ENCODE measurements at regions not wholly inside any gene's neighbourhood (a gene's known extent, or its start where the extent isn't known, plus 50 kb on each side); places are given as distances from the start of the nearest gene placed in this dataset.

GRCh38 chr6:62391358-62391757 lies 105.3 kb upstream of the KHDRBS2 start:
- Histone ChIP-seq H3K4me2 (ENCODE audit: low read length) (no peak overlapping the region), H4K20me1 (ENCODE audit: insufficient read depth, low read length) (no peaks in the 10 kb centered on the region), H3K27me3 (ENCODE audit: insufficient read depth, low read length) (no peaks in the 10 kb centered on the region), H3K9me3 (ENCODE audit: insufficient read depth, low read depth, low read length) (peaks cover 8% of the 10 kb centered on the region), H3K9ac (ENCODE audit: low read length) (no peak overlapping the region), H3K79me2 (ENCODE audit: insufficient read depth, low read length) (no peaks in the 10 kb centered on the region), H3K4me3 (ENCODE audit: insufficient read depth, low read depth, low read length) (no peak overlapping the region), H3K36me3 (ENCODE audit: insufficient read depth, low read length) (no peaks in the 10 kb centered on the region), H2AFZ (ENCODE audit: low read depth, low read length) (no peak overlapping the region), H3K4me1 (ENCODE audit: insufficient read depth, low read length) (no peaks in the 10 kb centered on the region), H3K27ac (ENCODE audit: low read depth, low read length) (no peak overlapping the region)
- no peak overlapping the region for H3K4me3 Mint-ChIP-seq (ENCODE audit: unreplicated experiment)
- no peaks in the 10 kb centered on the region for H3K36me3 Mint-ChIP-seq (ENCODE audit: low read depth, unreplicated experiment)
- H3K9me3 Mint-ChIP-seq (ENCODE audit: unreplicated experiment), result no peaks in the 10 kb centered on the region
- H3K4me1 Mint-ChIP-seq (ENCODE audit: low read depth, unreplicated experiment), result no peaks in the 10 kb centered on the region
- TF ChIP-seq CTCF (IDR thresholded peaks at IDR 0.05; ENCODE audit: insufficient read depth, low read depth, low read length) (no peak), EZH2 (IDR thresholded peaks at IDR 0.05; ENCODE audit: insufficient read depth, low read length) (no peak)
- H3K27ac Mint-ChIP-seq (ENCODE audit: unreplicated experiment), result no peak overlapping the region
- no peak for FAIRE-seq
- no peaks in the 10 kb centered on the region for H3K27me3 Mint-ChIP-seq (ENCODE audit: low read depth, unreplicated experiment)
- DNase-seq (ENCODE audit: low read depth), result no peak

GRCh38 chr6:62390401-62390800 lies 104.4 kb upstream of the KHDRBS2 start:
- no peak for TF ChIP-seq CTCF (IDR thresholded peaks at IDR 0.05; ENCODE audit: insufficient read depth, low read depth, low read length)
- TF ChIP-seq EZH2 (IDR thresholded peaks at IDR 0.05; ENCODE audit: insufficient read depth, low read length), result no peak
- Histone ChIP-seq H3K4me1 (ENCODE audit: insufficient read depth, low read length) (no peaks in the 10 kb centered on the region), H3K27ac (ENCODE audit: low read depth, low read length) (no peak overlapping the region), H2AFZ (ENCODE audit: low read depth, low read length) (no peak overlapping the region), H3K4me2 (ENCODE audit: low read length) (no peak overlapping the region), H3K9me3 (ENCODE audit: insufficient read depth, low read depth, low read length) (peaks cover 8% of the 10 kb centered on the region), H3K9ac (ENCODE audit: low read length) (no peak overlapping the region), H3K4me3 (ENCODE audit: insufficient read depth, low read depth, low read length) (no peak overlapping the region), H3K79me2 (ENCODE audit: insufficient read depth, low read length) (no peaks in the 10 kb centered on the region), H4K20me1 (ENCODE audit: insufficient read depth, low read length) (no peaks in the 10 kb centered on the region), H3K36me3 (ENCODE audit: insufficient read depth, low read length) (no peaks in the 10 kb centered on the region), H3K27me3 (ENCODE audit: insufficient read depth, low read length) (no peaks in the 10 kb centered on the region)
- H3K27me3 Mint-ChIP-seq (ENCODE audit: low read depth, unreplicated experiment), result no peaks in the 10 kb centered on the region
- H3K27ac Mint-ChIP-seq (ENCODE audit: unreplicated experiment), result no peak overlapping the region
- no peak overlapping the region for H3K4me3 Mint-ChIP-seq (ENCODE audit: unreplicated experiment)
- DNase-seq (ENCODE audit: low read depth) (no peak), FAIRE-seq (no peak)
- H3K36me3 Mint-ChIP-seq (ENCODE audit: low read depth, unreplicated experiment), result no peaks in the 10 kb centered on the region
- H3K4me1 Mint-ChIP-seq (ENCODE audit: low read depth, unreplicated experiment), result no peaks in the 10 kb centered on the region
- H3K9me3 Mint-ChIP-seq (ENCODE audit: unreplicated experiment), result no peaks in the 10 kb centered on the region

GRCh38 chr6:62371453-62372210 lies 85.6 kb upstream of the KHDRBS2 start:
- no peak overlapping the region for H3K27ac ChIP-seq (ENCODE audit: low read depth, low read length)
- no peak overlapping the region for H3K4me2 ChIP-seq (ENCODE audit: low read length)
- no peak for FAIRE-seq
- no peaks in the 10 kb centered on the region for H3K4me1 ChIP-seq (ENCODE audit: insufficient read depth, low read length)
- H3K9ac ChIP-seq (ENCODE audit: low read length), result no peak overlapping the region
- H3K9me3 Mint-ChIP-seq (ENCODE audit: unreplicated experiment), result no peaks in the 10 kb centered on the region
- no peak for TF ChIP-seq CTCF (IDR thresholded peaks at IDR 0.05; ENCODE audit: insufficient read depth, low read depth, low read length)
- H3K36me3 ChIP-seq (ENCODE audit: insufficient read depth, low read length), result no peaks in the 10 kb centered on the region
- no peak overlapping the region for H2AFZ ChIP-seq (ENCODE audit: low read depth, low read length)
- no peak for DNase-seq (ENCODE audit: low read depth)
- H3K9me3 ChIP-seq (ENCODE audit: insufficient read depth, low read depth, low read length), result no peaks in the 10 kb centered on the region
- H3K36me3 Mint-ChIP-seq (ENCODE audit: low read depth, unreplicated experiment), result no peaks in the 10 kb centered on the region
- H4K20me1 ChIP-seq (ENCODE audit: insufficient read depth, low read length), result no peaks in the 10 kb centered on the region
- no peak overlapping the region for H3K4me3 ChIP-seq (ENCODE audit: insufficient read depth, low read depth, low read length)
- H3K4me1 Mint-ChIP-seq (ENCODE audit: low read depth, unreplicated experiment), result no peaks in the 10 kb centered on the region
- no peak overlapping the region for H3K27ac Mint-ChIP-seq (ENCODE audit: unreplicated experiment)
- no peaks in the 10 kb centered on the region for H3K79me2 ChIP-seq (ENCODE audit: insufficient read depth, low read length)
- H3K4me3 Mint-ChIP-seq (ENCODE audit: unreplicated experiment), result no peak overlapping the region
- H3K27me3 ChIP-seq (ENCODE audit: insufficient read depth, low read length), result no peaks in the 10 kb centered on the region
- H3K27me3 Mint-ChIP-seq (ENCODE audit: low read depth, unreplicated experiment), result no peaks in the 10 kb centered on the region

Data from astrocyte (in vitro differentiated cells and primary cell).